Middle frontal gyrus (tissue), 1 donor: ENCODE measurements at regions not wholly inside any gene's neighbourhood (a gene's known extent, or its start where the extent isn't known, plus 50 kb on each side); places are given as distances from the start of the nearest gene placed in this dataset.

ENCODE experiments used
- DNase-seq: peaks from one replicate; pipeline ENCODE4 v3.0.0-alpha.2; 2015; ENCODE audit warnings: low spot score; ENCODE audit errors: extremely low spot score

- DNase-seq, result no peak
Observed at GRCh38 chr17:55668312-55668920, 54.2 kb downstream of the TMEM100 start.

- no peak for DNase-seq
Observed at GRCh38 chr17:55666806-55667205, 55.9 kb downstream of the TMEM100 start.

- DNase-seq, result no peak
Observed at GRCh38 chr17:55664287-55664686, 58.4 kb downstream of the TMEM100 start.

GRCh38 chr17:55663400-55663799 lies 59.3 kb downstream of the TMEM100 start:
- no peak for DNase-seq

- DNase-seq, result no peak
Observed at GRCh38 chr17:55661963-55662834, 60.5 kb downstream of the TMEM100 start.

- no peak for DNase-seq
Observed at GRCh38 chr17:55661256-55661758, 61.4 kb downstream of the TMEM100 start.

- no peak for DNase-seq
Observed at GRCh38 chr17:55660178-55660886, 62.3 kb downstream of the TMEM100 start.

- no peak for DNase-seq
Observed at GRCh38 chr17:55659661-55660060, 63.0 kb downstream of the TMEM100 start.

GRCh38 chr17:55655777-55656176 lies 66.9 kb downstream of the TMEM100 start:
- DNase-seq, result no peak

GRCh38 chr17:55654821-55655220 lies 67.8 kb downstream of the TMEM100 start:
- no peak for DNase-seq

- DNase-seq, result no peak
Observed at GRCh38 chr17:55654022-55654421, 68.6 kb downstream of the TMEM100 start.

GRCh38 chr17:55652825-55653224 lies 69.8 kb downstream of the TMEM100 start:
- DNase-seq, result no peak

- no peak for DNase-seq
Observed at GRCh38 chr17:55652114-55652823, 70.4 kb downstream of the TMEM100 start.

GRCh38 chr17:55649957-55650597 lies 72.6 kb downstream of the TMEM100 start:
- DNase-seq, result no peak

- DNase-seq, result no peak
Observed at GRCh38 chr17:55648086-55648485, 74.6 kb downstream of the TMEM100 start.

GRCh38 chr17:55645361-55645760 lies 77.3 kb downstream of the TMEM100 start:
- DNase-seq, result no peak

GRCh38 chr17:55644346-55644745 lies 78.3 kb downstream of the TMEM100 start:
- no peak for DNase-seq

GRCh38 chr17:55642741-55643140 lies 79.9 kb downstream of the TMEM100 start:
- no peak for DNase-seq

- DNase-seq, result no peak
Observed at GRCh38 chr17:55641676-55642081, 81.0 kb downstream of the TMEM100 start.

- no peak for DNase-seq
Observed at GRCh38 chr17:55639096-55639495, 83.6 kb downstream of the TMEM100 start.
